Right lobe of liver (tissue), 4 donors: ENCODE measurements at regions not wholly inside any gene's neighbourhood (a gene's known extent, or its start where the extent isn't known, plus 50 kb on each side); places are given as distances from the start of the nearest gene placed in this dataset.

Experiments used
- POLR2A ChIP-seq: fragments of 450-650 bp; IDR thresholded peaks from one replicate; pipeline ENCODE4 v1.6.1; 2017; ENCODE audit warnings: antibody characterized with exemption, mild to moderate bottlenecking
- TF ChIP-seq, protein P1 (sequence below), 4 donors: fragments of 200-600 bp in 3 of 4; fragments of 450-650 bp in 1 of 4; IDR thresholded peaks; one replicate each; pipeline versions ENCODE4 v1.5.1 to v1.8.0; 2016 to 2022; ENCODE audit warnings: antibody characterized with exemption in 4 of 4, mild to moderate bottlenecking in 2 of 4
- donor health status: DM: no; HTN: no; CAD: no.
- donor health status: DM: no; HTN: no; CAD: no.
- donor health status: DM: no; HTN: yes; CAD: no.

DNA sequence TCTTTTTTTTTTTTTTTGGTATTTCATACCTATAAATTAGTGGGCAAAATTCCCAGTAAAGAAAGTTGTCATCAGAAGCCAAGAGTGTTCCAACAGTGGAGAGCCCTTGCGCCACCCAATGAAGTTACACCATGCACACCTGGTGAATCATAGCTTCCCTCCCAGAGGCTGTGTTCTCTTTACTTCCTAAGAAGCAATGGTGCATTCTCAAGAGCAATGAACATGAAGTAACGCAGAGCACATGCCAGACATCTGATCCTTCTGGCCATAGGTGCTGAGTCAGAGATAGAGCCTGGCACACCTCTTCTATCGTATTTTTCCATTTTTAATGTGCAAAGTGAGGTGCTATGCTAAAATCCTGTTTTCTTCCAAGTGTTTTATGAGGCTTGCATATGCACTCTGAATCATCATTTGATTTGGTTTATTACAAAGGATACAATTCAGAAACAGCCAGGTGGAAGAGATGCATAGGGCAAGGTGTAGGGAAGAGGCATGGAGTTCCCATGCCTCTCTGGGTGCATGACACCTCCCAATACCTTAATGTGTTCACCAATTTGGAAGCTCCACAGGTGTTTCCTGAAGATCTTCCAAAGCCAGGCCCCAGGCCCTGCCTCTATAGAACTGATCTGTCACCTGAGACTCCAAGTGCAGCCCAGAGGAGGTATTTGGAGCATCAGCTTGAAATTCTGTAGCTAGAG lies 408.0 kb downstream of the SIPA1L2 start:
- TF ChIP-seq, protein P1, sequence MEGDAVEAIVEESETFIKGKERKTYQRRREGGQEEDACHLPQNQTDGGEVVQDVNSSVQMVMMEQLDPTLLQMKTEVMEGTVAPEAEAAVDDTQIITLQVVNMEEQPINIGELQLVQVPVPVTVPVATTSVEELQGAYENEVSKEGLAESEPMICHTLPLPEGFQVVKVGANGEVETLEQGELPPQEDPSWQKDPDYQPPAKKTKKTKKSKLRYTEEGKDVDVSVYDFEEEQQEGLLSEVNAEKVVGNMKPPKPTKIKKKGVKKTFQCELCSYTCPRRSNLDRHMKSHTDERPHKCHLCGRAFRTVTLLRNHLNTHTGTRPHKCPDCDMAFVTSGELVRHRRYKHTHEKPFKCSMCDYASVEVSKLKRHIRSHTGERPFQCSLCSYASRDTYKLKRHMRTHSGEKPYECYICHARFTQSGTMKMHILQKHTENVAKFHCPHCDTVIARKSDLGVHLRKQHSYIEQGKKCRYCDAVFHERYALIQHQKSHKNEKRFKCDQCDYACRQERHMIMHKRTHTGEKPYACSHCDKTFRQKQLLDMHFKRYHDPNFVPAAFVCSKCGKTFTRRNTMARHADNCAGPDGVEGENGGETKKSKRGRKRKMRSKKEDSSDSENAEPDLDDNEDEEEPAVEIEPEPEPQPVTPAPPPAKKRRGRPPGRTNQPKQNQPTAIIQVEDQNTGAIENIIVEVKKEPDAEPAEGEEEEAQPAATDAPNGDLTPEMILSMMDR (IDR thresholded peaks at IDR 0.05), result no peak
- no peak for TF ChIP-seq POLR2A
